Gastroesophageal sphincter (tissue), 4 donors: ENCODE measurements at regions not wholly inside any gene's neighbourhood (a gene's known extent, or its start where the extent isn't known, plus 50 kb on each side); places are given as distances from the start of the nearest gene placed in this dataset.

Experiments used
- ATAC-seq: fragments of 150-250 bp; one replicate; pipeline ENCODE4 v1.9.1; 2016; ENCODE audit warnings: mild to moderate bottlenecking, moderate library complexity
- H3K27ac ChIP-seq, 4 donors: fragments of 200-600 bp; sonication (generic) in 3 of 4; 1 replicate in 3 of 4; 2 replicates in 1 of 4; pipeline ENCODE4 v1.5.1; 2016 to 2019
- H3K27me3 ChIP-seq: fragments of 200-600 bp; sonication (generic); one replicate; pipeline ENCODE4 v1.5.1; 2019
- H3K36me3 ChIP-seq, 2 donors: fragments of 200-600 bp; sonication (generic); one replicate each; pipeline ENCODE4 v1.5.1; 2019; ENCODE audit warnings: control low read depth in 1 of 2
- H3K4me1 ChIP-seq, 3 donors: fragments of 200-600 bp; sonication (generic); 1 replicate in 2 of 3; 2 replicates in 1 of 3; pipeline ENCODE4 v1.5.1; 2016 to 2019; ENCODE audit warnings: control low read depth in 2 of 3
- H3K4me3 ChIP-seq, 2 donors: fragments of 200-600 bp; sonication (generic); one replicate each; pipeline ENCODE4 v1.5.1; 2019; ENCODE audit warnings: mild to moderate bottlenecking in 1 of 2, moderate library complexity in 1 of 2
- H3K9me3 ChIP-seq, 3 donors: fragments of 200-600 bp; sonication (generic); one replicate each; pipeline ENCODE4 v1.5.1; 2017 to 2019; ENCODE audit warnings: control low read depth in 2 of 3
- EP300 ChIP-seq: sonication (generic); formaldehyde crosslinking; IDR thresholded peaks from one replicate; pipeline ENCODE4 v1.6.1; 2017; ENCODE audit warnings: antibody characterized with exemption, mild to moderate bottlenecking
- POLR2A ChIP-seq, 2 donors: fragments of 450-650 bp; IDR thresholded peaks; one replicate each; pipeline ENCODE4 v1.6.1; 2017; ENCODE audit warnings: antibody characterized with exemption in 2 of 2, mild to moderate bottlenecking in 2 of 2, moderate library complexity in 1 of 2
- POLR2AphosphoS5 ChIP-seq: sonication (generic); formaldehyde crosslinking; IDR thresholded peaks from one replicate; pipeline ENCODE4 v1.6.1; 2017; ENCODE audit warnings: antibody characterized with exemption
- WGBS, 2 donors: methylation state at CpG; one replicate each; pipeline ENCODE4 v1.1.5; 2018; ENCODE audit warnings: low coverage in 1 of 2; 5-methylcytosine and 5-hydroxymethylcytosine counted together
- TF ChIP-seq, protein P1 (sequence below), 4 experiments: fragments of 200-600 bp in 2 of 4; fragments of 450-650 bp in 2 of 4; sonication (generic) in 1 of 4; IDR thresholded peaks; one replicate each; pipeline ENCODE4 v1.5.1; 2017 to 2019; ENCODE audit warnings: antibody characterized with exemption in 4 of 4, mild to moderate bottlenecking in 2 of 4, moderate library complexity in 2 of 4

DNA sequence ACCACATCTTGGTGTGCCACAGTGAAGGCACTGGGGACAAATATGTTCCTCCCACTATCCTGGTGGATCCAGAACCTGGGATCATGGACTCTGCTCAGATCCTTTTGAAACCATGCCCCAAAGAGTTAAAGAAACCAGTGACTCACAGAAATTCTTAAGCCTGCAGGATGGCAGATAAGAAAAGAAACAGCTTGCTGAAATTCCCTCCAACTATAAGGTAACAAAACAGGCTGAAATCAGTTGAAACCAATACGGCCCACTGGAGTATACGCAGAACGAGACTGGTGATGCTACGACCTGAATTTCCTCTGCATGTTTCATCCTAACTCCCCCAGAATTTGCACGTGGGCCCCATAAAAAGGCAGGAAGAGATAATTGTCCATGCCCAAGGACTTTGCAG, 209.6 kb downstream of the TJP1 start:
- Histone ChIP-seq H3K36me3 (no peaks in the 10 kb centered on the region), H3K27me3 (peaks cover 18% of the 10 kb centered on the region), H3K4me1 (no peaks in the 10 kb centered on the region), H3K27ac (no peak overlapping the region), H3K9me3 (no peaks in the 10 kb centered on the region), H3K4me3 (no peak overlapping the region)
- 35 to 42% methylated on average over 4 to 5 of the region's 5 CpGs for WGBS, 2 donors
- TF ChIP-seq POLR2AphosphoS5 (no peak), EP300 (no peak), POLR2A (IDR thresholded peaks at IDR 0.05) (no peak)
- no peak for ATAC-seq

DNA sequence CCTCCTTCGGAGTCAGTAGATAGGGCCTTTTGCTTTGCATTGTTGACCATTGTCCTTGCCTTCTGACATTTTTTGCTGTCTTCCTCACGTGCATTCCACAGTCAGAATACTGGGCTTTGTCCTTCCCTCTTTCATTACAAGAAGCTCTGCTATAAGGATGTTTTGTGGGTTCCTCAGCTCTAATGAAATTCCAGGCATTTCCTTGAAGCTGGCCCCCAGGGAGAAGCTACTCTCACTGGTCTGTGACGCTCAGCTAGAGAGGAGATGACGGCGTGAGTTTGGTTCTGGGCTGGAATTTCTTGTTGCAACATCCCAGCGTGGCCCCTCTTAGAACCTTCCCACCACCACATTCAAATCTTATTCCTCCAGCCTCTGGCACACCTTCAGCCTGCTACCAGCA, 210.2 kb downstream of the TJP1 start:
- Histone ChIP-seq H3K36me3 (no peaks in the 10 kb centered on the region), H3K27me3 (peaks cover 18% of the 10 kb centered on the region), H3K4me3 (no peak overlapping the region), H3K27ac (no peak overlapping the region), H3K9me3 (peaks cover 0 to under 1% (median 0%) of the 10 kb centered on the region in 3 donors), H3K4me1 (no peaks in the 10 kb centered on the region)
- TF ChIP-seq POLR2AphosphoS5 (no peak), POLR2A (IDR thresholded peaks at IDR 0.05) (no peak), EP300 (no peak)
- TF ChIP-seq, protein P1, sequence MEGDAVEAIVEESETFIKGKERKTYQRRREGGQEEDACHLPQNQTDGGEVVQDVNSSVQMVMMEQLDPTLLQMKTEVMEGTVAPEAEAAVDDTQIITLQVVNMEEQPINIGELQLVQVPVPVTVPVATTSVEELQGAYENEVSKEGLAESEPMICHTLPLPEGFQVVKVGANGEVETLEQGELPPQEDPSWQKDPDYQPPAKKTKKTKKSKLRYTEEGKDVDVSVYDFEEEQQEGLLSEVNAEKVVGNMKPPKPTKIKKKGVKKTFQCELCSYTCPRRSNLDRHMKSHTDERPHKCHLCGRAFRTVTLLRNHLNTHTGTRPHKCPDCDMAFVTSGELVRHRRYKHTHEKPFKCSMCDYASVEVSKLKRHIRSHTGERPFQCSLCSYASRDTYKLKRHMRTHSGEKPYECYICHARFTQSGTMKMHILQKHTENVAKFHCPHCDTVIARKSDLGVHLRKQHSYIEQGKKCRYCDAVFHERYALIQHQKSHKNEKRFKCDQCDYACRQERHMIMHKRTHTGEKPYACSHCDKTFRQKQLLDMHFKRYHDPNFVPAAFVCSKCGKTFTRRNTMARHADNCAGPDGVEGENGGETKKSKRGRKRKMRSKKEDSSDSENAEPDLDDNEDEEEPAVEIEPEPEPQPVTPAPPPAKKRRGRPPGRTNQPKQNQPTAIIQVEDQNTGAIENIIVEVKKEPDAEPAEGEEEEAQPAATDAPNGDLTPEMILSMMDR (IDR thresholded peaks at IDR 0.05): no peak
- ATAC-seq: no peak
- WGBS, 2 donors: 40 to 50% methylated on average over 1 to 5 of the region's 6 CpGs

DNA sequence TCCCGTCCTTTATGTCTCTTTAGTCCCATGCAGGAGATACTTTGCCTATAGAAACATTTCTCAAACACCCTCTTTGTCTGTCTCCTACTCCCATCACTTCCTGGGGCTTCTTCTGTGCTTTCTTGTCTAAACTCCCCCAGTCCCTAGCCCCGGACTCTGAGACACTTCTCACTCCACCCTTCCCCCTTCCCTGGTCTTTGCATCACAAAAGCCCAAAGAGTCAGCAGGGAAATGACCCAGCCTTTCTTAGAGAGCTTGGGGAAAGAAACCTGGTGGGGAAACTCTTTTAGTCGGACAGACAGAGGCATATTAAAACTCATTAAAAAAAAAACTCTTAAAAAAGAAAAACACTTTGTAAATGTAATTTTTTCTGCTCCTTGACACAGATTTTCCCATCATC, 211.2 kb downstream of the TJP1 start:
- Histone ChIP-seq H3K36me3 (no peaks in the 10 kb centered on the region), H3K4me3 (no peak overlapping the region), H3K9me3 (peaks cover 0 to 6% (median 0%) of the 10 kb centered on the region in 3 donors), H3K4me1 (no peaks in the 10 kb centered on the region), H3K27me3 (peaks cover 18% of the 10 kb centered on the region), H3K27ac (no peak overlapping the region)
- TF ChIP-seq POLR2A (IDR thresholded peaks at IDR 0.05): no peak
- no peak for TF ChIP-seq POLR2AphosphoS5
- TF ChIP-seq, protein P1 (IDR thresholded peaks at IDR 0.05): no peak
- no peak for TF ChIP-seq EP300
- ATAC-seq: no peak
- 25 to 33% methylated on average over 2 to 3 of the region's 3 CpGs for WGBS, 2 donors

DNA sequence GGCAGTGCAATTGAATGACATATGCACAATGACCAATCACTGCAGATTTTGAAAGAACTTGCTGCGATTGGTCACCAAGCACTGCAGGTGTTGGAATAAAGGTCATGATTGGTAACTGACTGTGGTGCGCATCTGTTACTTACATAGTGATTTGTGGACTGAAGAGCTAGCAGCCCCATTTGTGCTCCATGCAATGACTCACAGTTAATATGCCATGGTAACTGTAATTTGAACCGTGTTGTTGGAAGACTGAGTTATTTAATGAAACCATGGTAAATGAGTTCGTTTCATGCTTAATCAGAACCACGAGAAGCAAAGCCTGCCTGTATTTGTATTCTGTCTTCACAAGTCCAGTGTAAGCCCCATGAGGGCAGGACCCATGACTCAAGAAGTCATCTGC, 220.5 kb downstream of the TJP1 start:
- no peak for ATAC-seq
- no peaks in the 10 kb centered on the region for H3K4me1 ChIP-seq
- H3K9me3 ChIP-seq: peaks cover 0 to 3% (median 0%) of the 10 kb centered on the region in 3 donors
- WGBS, 2 donors: 83 to 100% methylated on average over 1 to 5 of the region's 5 CpGs
- H3K27ac ChIP-seq: no peak overlapping the region
- H3K36me3 ChIP-seq: no peaks in the 10 kb centered on the region
- TF ChIP-seq EP300: no peak
- no peak for TF ChIP-seq POLR2A (IDR thresholded peaks at IDR 0.05)
- no peak for TF ChIP-seq POLR2AphosphoS5
- TF ChIP-seq, protein P1 (IDR thresholded peaks at IDR 0.05): no peak
- H3K27me3 ChIP-seq: no peaks in the 10 kb centered on the region
- no peak overlapping the region for H3K4me3 ChIP-seq

DNA sequence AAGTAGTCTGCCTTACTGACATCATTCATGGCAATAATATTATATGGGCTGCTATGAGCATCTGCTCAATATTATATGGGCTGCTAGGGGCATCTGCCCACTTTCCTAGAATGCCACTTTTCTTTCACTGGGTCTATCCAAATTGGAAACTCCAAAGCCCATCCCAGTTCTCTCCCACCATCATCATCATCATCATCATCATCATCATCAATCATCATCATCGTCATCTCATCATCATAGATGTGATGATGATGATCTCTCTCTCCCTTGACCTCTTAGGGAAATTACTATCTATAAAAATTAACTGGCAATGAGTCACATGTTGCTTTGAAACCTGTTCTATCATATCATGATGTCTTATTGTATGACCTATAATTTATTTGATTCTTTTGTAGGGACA, 222.0 kb downstream of the TJP1 start:
- Histone ChIP-seq H3K27me3 (no peaks in the 10 kb centered on the region), H3K9me3 (no peaks in the 10 kb centered on the region), H3K4me3 (no peak overlapping the region), H3K36me3 (no peaks in the 10 kb centered on the region), H3K27ac (no peak overlapping the region), H3K4me1 (no peaks in the 10 kb centered on the region)
- 87% methylated on average over 1 of the region's 1 CpG; no CpG with 5 or more reads in 1 of the 2 donors for WGBS, 2 donors
- TF ChIP-seq EP300: no peak
- TF ChIP-seq, protein P1 (IDR thresholded peaks at IDR 0.05): no peak
- no peak for TF ChIP-seq POLR2AphosphoS5
- no peak for TF ChIP-seq POLR2A (IDR thresholded peaks at IDR 0.05)
- no peak for ATAC-seq
